GM12891 (cell line): ENCODE measurements at regions not wholly inside any gene's neighbourhood (a gene's known extent, or its start where the extent isn't known, plus 50 kb on each side); places are given as distances from the start of the nearest gene placed in this dataset.

Experiments
- POLR2A ChIP-seq: IDR thresholded peaks from 2 replicates; pipeline ENCODE4 v1.6.1; 2011; ENCODE audit warnings: low read depth, low read length, control low read depth
- POLR2AphosphoS5 ChIP-seq: IDR thresholded peaks from 2 replicates; pipeline ENCODE4 v1.6.1; 2011; ENCODE audit warnings: low read depth, low read length, control low read depth

DNA sequence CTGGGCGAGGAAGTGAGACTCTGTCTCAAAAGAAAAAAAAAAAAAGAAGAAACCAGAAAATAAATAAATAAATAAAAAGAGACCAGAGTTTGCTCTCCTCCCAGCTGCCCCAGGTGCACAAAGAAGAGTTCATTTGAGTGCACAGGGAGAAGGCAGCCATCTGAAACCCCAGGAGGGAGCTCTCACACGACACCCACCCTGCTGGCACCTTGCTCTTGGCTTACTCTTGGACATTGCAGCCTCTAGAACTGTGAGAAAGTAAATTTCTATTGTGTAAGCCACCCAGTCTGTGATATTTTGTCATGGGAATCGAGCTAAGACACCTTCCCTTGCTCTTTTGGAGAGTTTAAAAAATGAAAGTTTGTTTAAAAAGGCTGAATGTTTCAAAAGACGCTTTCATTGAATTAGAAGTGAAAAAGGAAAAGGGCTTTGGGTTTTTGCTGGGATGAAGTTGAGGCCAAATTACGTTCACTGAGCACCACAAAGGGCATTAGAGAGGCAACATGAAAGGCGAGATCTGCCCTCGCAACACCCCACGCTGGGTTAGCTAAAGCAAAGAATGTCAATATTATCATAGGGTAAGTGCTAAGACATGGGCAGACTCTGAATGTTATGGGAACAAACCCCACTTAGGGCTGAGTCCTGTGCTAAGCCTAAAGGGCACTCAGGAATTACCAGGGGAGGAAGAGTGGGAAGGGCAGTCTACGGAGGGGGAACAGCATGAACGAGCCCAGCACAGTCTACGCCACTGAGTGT, 128.9 kb upstream of the RIOK3 start:
- TF ChIP-seq POLR2A (no peak), POLR2AphosphoS5 (no peak)
